HepG2 (cell line): ENCODE measurements at regions not wholly inside any gene's neighbourhood (a gene's known extent, or its start where the extent isn't known, plus 50 kb on each side); places are given as distances from the start of the nearest gene placed in this dataset.
"Not testable (repeated sequence)": the region's sequence is repeated elsewhere in the genome, so short reads cannot be mapped to it uniquely, and the experiment has no call there.

Experiments
- EP300 ChIP-seq, 3 experiments: sonication (generic) in 1 of 3; formaldehyde crosslinking in 1 of 3; IDR thresholded peaks; 2 replicates each; pipeline versions ENCODE4 v1.5.1 to v1.6.1; 2011 to 2020; ENCODE audit warnings: low read depth in 2 of 3, low read length in 2 of 3, borderline replicate concordance in 1 of 3, improper control_type of control experiment in 1 of 3, mild to moderate bottlenecking in 1 of 3, missing genetic modification reagents in 1 of 3, moderate library complexity in 1 of 3
- FOXJ3 ChIP-seq: sonication (generic); formaldehyde crosslinking; IDR thresholded peaks from 2 replicates; pipeline ENCODE4 v1.4.0; 2020; ENCODE audit warnings: missing genetic modification reagents, mild to moderate bottlenecking, borderline replicate concordance
- JUNB ChIP-seq: sonication (generic); formaldehyde crosslinking; IDR thresholded peaks from 2 replicates; pipeline ENCODE4 v1.8.0; 2022; ENCODE audit warnings: missing genetic modification reagents, mild to moderate bottlenecking, borderline replicate concordance
- KLF6 ChIP-seq: IDR thresholded peaks from 2 replicates; pipeline ENCODE4 v1.8.0; 2016; ENCODE audit warnings: missing biosample characterization, missing genetic modification reagents

DNA sequence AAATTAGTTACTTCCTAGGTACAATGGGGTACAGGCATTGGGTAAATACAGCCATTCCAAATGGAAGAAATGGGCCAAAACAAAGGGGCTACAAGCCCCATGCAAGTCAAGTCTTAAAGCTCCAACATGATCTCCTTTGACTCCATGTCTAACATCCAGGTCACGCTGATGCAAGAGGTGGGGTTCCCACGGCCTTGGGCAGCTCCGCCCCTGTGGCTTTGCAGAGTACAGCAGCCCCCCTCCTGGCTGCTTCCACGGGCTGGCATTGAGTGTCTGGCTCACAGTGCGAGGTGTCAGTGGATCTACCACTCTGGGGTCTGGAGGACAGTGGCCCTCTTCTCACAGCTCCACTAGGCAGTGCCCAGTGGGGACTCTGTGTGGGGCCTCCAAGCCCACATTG is 109.4 kb upstream of the SFSWAP start:
- TF ChIP-seq FOXJ3 (CRISPR knock-in tag); KLF6 (CRISPR knock-in tag); JUNB; EP300 (IDR thresholded peaks at IDR 0.05; ENCODE audit: low read depth in 2 of 2, low read length in 2 of 2); EP300 (CRISPR knock-in tag; IDR thresholded peaks at IDR 0.05; ENCODE audit: borderline replicate concordance): not testable (repeated sequence)
